ENCODE measurements at regions not wholly inside any gene's neighbourhood (a gene's known extent, or its start where the extent isn't known, plus 50 kb on each side); places are given as distances from the start of the nearest gene placed in this dataset.

DNA sequence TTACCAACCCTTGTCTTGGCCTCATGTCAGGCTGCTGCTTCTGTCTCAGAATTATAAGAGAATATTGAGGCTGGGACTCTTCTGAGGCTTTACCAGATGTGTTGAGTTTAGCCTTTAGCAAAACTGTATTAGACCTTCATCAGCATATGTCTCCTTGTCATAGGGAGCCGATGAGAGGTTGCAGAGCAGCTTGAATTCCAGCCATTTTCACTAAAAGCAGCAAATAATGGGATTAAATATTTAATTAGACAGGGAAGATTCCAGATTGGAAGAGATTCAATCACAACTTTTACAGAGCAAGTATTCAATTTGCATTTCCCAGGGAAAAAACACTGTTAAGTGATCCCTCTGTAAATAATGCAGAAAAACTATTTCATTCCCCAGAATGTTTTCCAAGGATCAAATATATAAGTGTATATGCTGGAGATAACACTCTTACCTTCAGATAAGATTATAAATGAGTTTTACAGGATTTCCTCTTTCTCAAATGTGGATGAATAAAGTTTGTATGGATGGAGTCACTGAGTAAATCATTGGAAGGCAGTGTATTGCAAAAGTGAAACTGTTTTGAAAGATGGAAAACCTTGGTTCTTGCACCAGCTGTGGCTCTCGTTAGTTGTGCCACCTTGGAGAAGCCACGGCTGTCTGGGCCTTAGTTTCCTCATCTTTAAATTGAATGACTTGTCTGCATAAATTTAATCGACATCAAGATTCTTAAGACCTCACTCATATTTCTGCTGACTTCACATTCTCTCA, 466.4 kb upstream of the SGO1 start:
- H3K9me3 Mint-ChIP-seq (ENCODE audit: unreplicated experiment) = no peaks in the 10 kb centered on the region

DNA sequence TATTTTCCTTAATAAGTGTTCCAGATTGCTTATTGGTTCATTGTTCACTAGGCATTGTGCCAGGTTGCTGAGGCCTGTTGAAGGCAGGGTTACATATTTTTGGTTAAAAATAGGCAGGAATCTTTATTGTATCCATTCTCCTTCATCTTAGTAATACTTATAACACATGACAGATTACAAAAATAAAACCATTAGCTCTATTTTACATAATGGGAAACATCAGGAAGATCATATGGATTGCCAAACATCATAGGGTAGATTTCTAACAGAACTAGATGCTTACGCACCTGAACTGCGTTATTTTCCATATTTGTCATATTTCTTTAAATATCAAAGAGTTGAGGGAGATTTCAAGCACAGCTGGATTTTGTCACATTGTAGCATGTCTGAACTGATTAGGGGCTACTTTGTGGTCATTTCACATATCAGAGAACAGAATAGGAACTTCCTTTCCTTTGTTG, 462.9 kb upstream of the SGO1 start:
- Mint-ChIP-seq H3K27me3 (ENCODE audit: unreplicated experiment) (no peaks in the 10 kb centered on the region), H3K9me3 (ENCODE audit: unreplicated experiment) (no peaks in the 10 kb centered on the region), H3K4me1 (ENCODE audit: unreplicated experiment) (peaks cover 9% of the 10 kb centered on the region), H3K27ac (ENCODE audit: unreplicated experiment) (no peak overlapping the region), H3K4me3 (ENCODE audit: unreplicated experiment) (no peak overlapping the region), H3K36me3 (ENCODE audit: low read depth, unreplicated experiment) (no peaks in the 10 kb centered on the region)
- TF ChIP-seq, protein P1, sequence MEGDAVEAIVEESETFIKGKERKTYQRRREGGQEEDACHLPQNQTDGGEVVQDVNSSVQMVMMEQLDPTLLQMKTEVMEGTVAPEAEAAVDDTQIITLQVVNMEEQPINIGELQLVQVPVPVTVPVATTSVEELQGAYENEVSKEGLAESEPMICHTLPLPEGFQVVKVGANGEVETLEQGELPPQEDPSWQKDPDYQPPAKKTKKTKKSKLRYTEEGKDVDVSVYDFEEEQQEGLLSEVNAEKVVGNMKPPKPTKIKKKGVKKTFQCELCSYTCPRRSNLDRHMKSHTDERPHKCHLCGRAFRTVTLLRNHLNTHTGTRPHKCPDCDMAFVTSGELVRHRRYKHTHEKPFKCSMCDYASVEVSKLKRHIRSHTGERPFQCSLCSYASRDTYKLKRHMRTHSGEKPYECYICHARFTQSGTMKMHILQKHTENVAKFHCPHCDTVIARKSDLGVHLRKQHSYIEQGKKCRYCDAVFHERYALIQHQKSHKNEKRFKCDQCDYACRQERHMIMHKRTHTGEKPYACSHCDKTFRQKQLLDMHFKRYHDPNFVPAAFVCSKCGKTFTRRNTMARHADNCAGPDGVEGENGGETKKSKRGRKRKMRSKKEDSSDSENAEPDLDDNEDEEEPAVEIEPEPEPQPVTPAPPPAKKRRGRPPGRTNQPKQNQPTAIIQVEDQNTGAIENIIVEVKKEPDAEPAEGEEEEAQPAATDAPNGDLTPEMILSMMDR (IDR thresholded peaks at IDR 0.05; ENCODE audit: unreplicated experiment) = no peak
- no peak for DNase-seq (ENCODE audit: low spot score)

More for the DNA sequence above, 466.4 kb upstream of the SGO1 start:
- H3K36me3 Mint-ChIP-seq (ENCODE audit: low read depth, unreplicated experiment) = no peaks in the 10 kb centered on the region
- no peaks in the 10 kb centered on the region for H3K27me3 Mint-ChIP-seq (ENCODE audit: unreplicated experiment)
- no peak overlapping the region for H3K4me3 Mint-ChIP-seq (ENCODE audit: unreplicated experiment)
- H3K4me1 Mint-ChIP-seq (ENCODE audit: unreplicated experiment) = peaks cover 9% of the 10 kb centered on the region
- TF ChIP-seq, protein P1 (IDR thresholded peaks at IDR 0.05; ENCODE audit: unreplicated experiment) = no peak
- no peak overlapping the region for H3K27ac Mint-ChIP-seq (ENCODE audit: unreplicated experiment)
- DNase-seq (ENCODE audit: low spot score) = no peak

DNA sequence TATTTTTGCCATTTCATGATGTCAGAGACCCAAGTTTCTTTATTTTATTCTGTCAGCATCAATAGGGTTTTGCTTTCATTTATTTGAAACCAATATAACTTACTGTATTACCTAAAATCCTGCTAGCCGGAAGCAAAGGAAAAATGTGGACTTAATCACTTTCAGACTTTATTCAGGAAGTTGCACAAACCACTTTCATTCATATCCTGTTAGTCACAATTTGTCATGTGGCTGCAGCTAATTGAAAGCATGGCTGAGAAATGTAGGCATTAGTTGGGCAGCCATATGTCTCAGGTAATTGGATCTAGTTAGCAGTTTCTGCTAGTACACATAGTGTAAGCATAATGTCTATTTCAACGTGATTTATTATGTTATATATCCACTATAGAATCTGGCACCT, 462.3 kb upstream of the SGO1 start:
- Mint-ChIP-seq H3K27me3 (ENCODE audit: unreplicated experiment) (no peaks in the 10 kb centered on the region), H3K27ac (ENCODE audit: unreplicated experiment) (no peak overlapping the region), H3K4me3 (ENCODE audit: unreplicated experiment) (no peak overlapping the region), H3K4me1 (ENCODE audit: unreplicated experiment) (peaks cover 9% of the 10 kb centered on the region), H3K9me3 (ENCODE audit: unreplicated experiment) (no peaks in the 10 kb centered on the region), H3K36me3 (ENCODE audit: low read depth, unreplicated experiment) (no peaks in the 10 kb centered on the region)
- TF ChIP-seq, protein P1 (IDR thresholded peaks at IDR 0.05; ENCODE audit: unreplicated experiment) = no peak
- no peak for DNase-seq (ENCODE audit: low spot score)

DNA sequence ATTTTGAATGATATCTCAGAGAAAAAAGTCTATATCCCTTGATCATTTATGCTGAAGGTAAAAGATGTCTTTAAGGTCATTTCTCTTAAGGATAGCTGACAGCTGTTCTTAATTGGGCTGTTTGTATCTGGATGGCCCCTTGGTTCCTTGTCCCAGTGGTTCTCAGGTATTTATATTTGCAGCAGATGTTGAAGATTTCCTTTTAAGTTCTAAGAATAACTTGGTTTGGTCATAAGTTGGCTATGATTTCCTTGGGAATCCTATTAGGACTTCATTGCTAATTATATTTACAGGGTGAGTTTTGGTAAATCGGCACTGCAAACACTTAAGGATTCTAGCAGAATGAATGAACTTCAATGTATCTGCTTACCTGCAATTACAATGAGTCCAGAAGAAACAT, 460.4 kb upstream of the SGO1 start:
- H3K27me3 Mint-ChIP-seq (ENCODE audit: unreplicated experiment) = no peaks in the 10 kb centered on the region
- DNase-seq (ENCODE audit: low spot score) = no peak
- no peak overlapping the region for H3K27ac Mint-ChIP-seq (ENCODE audit: unreplicated experiment)
- TF ChIP-seq, protein P1 (IDR thresholded peaks at IDR 0.05; ENCODE audit: unreplicated experiment) = no peak
- H3K4me1 Mint-ChIP-seq (ENCODE audit: unreplicated experiment) = peaks cover 9% of the 10 kb centered on the region
- H3K4me3 Mint-ChIP-seq (ENCODE audit: unreplicated experiment) = no peak overlapping the region
- H3K36me3 Mint-ChIP-seq (ENCODE audit: low read depth, unreplicated experiment) = no peaks in the 10 kb centered on the region
- H3K9me3 Mint-ChIP-seq (ENCODE audit: unreplicated experiment) = no peaks in the 10 kb centered on the region

DNA sequence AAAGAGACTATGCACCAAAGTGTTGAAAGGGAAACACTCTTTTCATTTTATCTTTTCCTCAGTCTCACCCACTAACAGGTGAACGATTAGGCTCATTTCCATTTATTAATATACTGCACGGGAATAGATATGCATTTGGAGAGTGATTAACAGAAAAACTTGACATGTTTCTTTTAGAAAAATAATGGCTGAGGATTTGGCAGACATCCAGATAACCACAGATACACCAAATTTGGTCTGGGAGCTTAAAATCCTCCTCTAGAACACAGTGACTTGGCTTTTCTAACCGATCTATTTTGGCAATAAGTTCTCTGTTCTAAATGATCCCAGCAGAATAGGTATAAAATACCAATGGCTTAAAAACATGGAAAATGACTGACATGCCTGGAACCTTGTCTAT, 459.3 kb upstream of the SGO1 start:
- H3K4me3 Mint-ChIP-seq (ENCODE audit: unreplicated experiment) = no peak overlapping the region
- no peaks in the 10 kb centered on the region for H3K36me3 Mint-ChIP-seq (ENCODE audit: low read depth, unreplicated experiment)
- H3K4me1 Mint-ChIP-seq (ENCODE audit: unreplicated experiment) = peaks cover 9% of the 10 kb centered on the region
- no peaks in the 10 kb centered on the region for H3K27me3 Mint-ChIP-seq (ENCODE audit: unreplicated experiment)
- no peak overlapping the region for H3K27ac Mint-ChIP-seq (ENCODE audit: unreplicated experiment)
- TF ChIP-seq, protein P1 (IDR thresholded peaks at IDR 0.05; ENCODE audit: unreplicated experiment) = no peak
- no peaks in the 10 kb centered on the region for H3K9me3 Mint-ChIP-seq (ENCODE audit: unreplicated experiment)
- no peak for DNase-seq (ENCODE audit: low spot score)
